ENCODE measurements at regions not wholly inside any gene's neighbourhood (a gene's known extent, or its start where the extent isn't known, plus 50 kb on each side); places are given as distances from the start of the nearest gene placed in this dataset.

GRCh38 chr4:170651786-170652185, 562.0 kb upstream of the AADAT start:
- no peak for FAIRE-seq
- no peak for DNase-seq (ENCODE audit: low spot score)

GRCh38 chr4:170627418-170627817, 537.7 kb upstream of the AADAT start:
- FAIRE-seq: no peak

GRCh38 chr4:170623899-170624298, 534.1 kb upstream of the AADAT start:
- DNase-seq (ENCODE audit: low spot score): no peak

More at GRCh38 chr4:170627418-170627817, 537.7 kb upstream of the AADAT start:
- no peak for DNase-seq (ENCODE audit: low spot score)

GRCh38 chr4:170610434-170610833, 520.7 kb upstream of the AADAT start:
- FAIRE-seq (no peak), DNase-seq (ENCODE audit: low spot score) (no peak)

More at GRCh38 chr4:170623899-170624298, 534.1 kb upstream of the AADAT start:
- FAIRE-seq: no peak

- no peak for DNase-seq (ENCODE audit: low spot score)
- no peak for FAIRE-seq
Measured at GRCh38 chr4:170599894-170600293, 510.1 kb upstream of the AADAT start.

GRCh38 chr4:170591076-170591475, 501.3 kb upstream of the AADAT start:
- DNase-seq (ENCODE audit: low spot score): no peak
- FAIRE-seq: no peak

GRCh38 chr4:170589597-170590191, 499.9 kb upstream of the AADAT start:
- FAIRE-seq (no peak), DNase-seq (ENCODE audit: low spot score) (peak; percentile 60)

GRCh38 chr4:170581969-170582368, 492.2 kb upstream of the AADAT start:
- no peak for DNase-seq (ENCODE audit: low spot score)
- no peak for FAIRE-seq

- DNase-seq (ENCODE audit: low spot score): no peak
- FAIRE-seq: no peak
Measured at GRCh38 chr4:170581322-170581721, 491.6 kb upstream of the AADAT start.

GRCh38 chr4:170580651-170581050, 490.9 kb upstream of the AADAT start:
- DNase-seq (ENCODE audit: low spot score): no peak
- no peak for FAIRE-seq

GRCh38 chr4:170538821-170539473, 449.2 kb upstream of the AADAT start:
- DNase-seq (ENCODE audit: low spot score) (no peak), FAIRE-seq (no peak)

GRCh38 chr4:170529748-170530722, 440.3 kb upstream of the AADAT start:
- DNase-seq (ENCODE audit: low spot score) (no peak), FAIRE-seq (no peak)

GRCh38 chr4:170526471-170526870, 436.7 kb upstream of the AADAT start:
- no peak for DNase-seq (ENCODE audit: low spot score)
- FAIRE-seq: no peak

GRCh38 chr4:170522427-170522970, 432.7 kb upstream of the AADAT start:
- DNase-seq (ENCODE audit: low spot score) (no peak), FAIRE-seq (no peak)

- DNase-seq (ENCODE audit: low spot score) (no peak), FAIRE-seq (no peak)
Measured at GRCh38 chr4:170497689-170498088, 407.9 kb upstream of the AADAT start.

- DNase-seq (ENCODE audit: low spot score) (peak; percentile 44), FAIRE-seq (no peak)
Measured at GRCh38 chr4:170497112-170497511, 407.4 kb upstream of the AADAT start.

GRCh38 chr4:170491981-170492380, 402.2 kb upstream of the AADAT start:
- FAIRE-seq: no peak
- DNase-seq (ENCODE audit: low spot score): no peak

- FAIRE-seq: no peak
- no peak for DNase-seq (ENCODE audit: low spot score)
Measured at GRCh38 chr4:170476351-170476750, 386.6 kb upstream of the AADAT start.

- no peak for FAIRE-seq
Measured at GRCh38 chr4:170465429-170465828, 375.7 kb upstream of the AADAT start.

GRCh38 chr4:170464614-170465197, 374.9 kb upstream of the AADAT start:
- DNase-seq (ENCODE audit: low spot score): no peak
- FAIRE-seq: no peak

More at GRCh38 chr4:170465429-170465828, 375.7 kb upstream of the AADAT start:
- no peak for DNase-seq (ENCODE audit: low spot score)

- no peak for FAIRE-seq
Measured at GRCh38 chr4:170446782-170447181, 357.0 kb upstream of the AADAT start.

More at GRCh38 chr4:170446782-170447181, 357.0 kb upstream of the AADAT start:
- no peak for DNase-seq (ENCODE audit: low spot score)

All from RCC 7860 (cell line).